Endothelial cell of umbilical vein (primary cell): ENCODE measurements at regions not wholly inside any gene's neighbourhood (a gene's known extent, or its start where the extent isn't known, plus 50 kb on each side); places are given as distances from the start of the nearest gene placed in this dataset.

Experiments
- EZH2 ChIP-seq: IDR thresholded peaks from 2 replicates; pipeline ENCODE4 v1.6.1; 2012; ENCODE audit warnings: borderline replicate concordance, low read depth, mild to moderate bottlenecking, moderate library complexity, low read length, inconsistent platforms; ENCODE audit not compliant: severe bottlenecking
- GATA2 ChIP-seq: IDR thresholded peaks from 2 replicates; pipeline ENCODE4 v1.7.0; 2011; ENCODE audit warnings: low read depth, mild to moderate bottlenecking, moderate library complexity, mixed read lengths, low read length; ENCODE audit not compliant: insufficient read length, insufficient read depth
- JUN ChIP-seq: IDR thresholded peaks from 2 replicates; pipeline ENCODE4 v1.6.1; 2011; ENCODE audit warnings: borderline replicate concordance, low read depth; ENCODE audit not compliant: insufficient read length, insufficient read depth
- MYC ChIP-seq: IDR thresholded peaks from one replicate; pipeline ENCODE4 v1.6.1; 2011; ENCODE audit warnings: mild to moderate bottlenecking, low read depth, low read length
- POLR2A ChIP-seq: IDR thresholded peaks from 2 replicates; pipeline ENCODE4 v1.6.1; 2012; ENCODE audit warnings: low read depth, mild to moderate bottlenecking, control low read depth, low read length
- POLR2AphosphoS5 ChIP-seq: IDR thresholded peaks from 2 replicates; pipeline ENCODE4 v1.6.1; 2012; ENCODE audit warnings: low read depth, mild to moderate bottlenecking, control low read depth, low read length, moderate library complexity; ENCODE audit not compliant: insufficient read depth
- TF ChIP-seq, protein P1 (sequence below), 2 donors: IDR thresholded peaks; 1 replicate in 1 of 2; 2 replicates in 1 of 2; pipeline ENCODE4 v1.5.1; 2011; ENCODE audit warnings: low read length in 2 of 2, mild to moderate bottlenecking in 2 of 2, moderate library complexity in 2 of 2, control low read depth in 1 of 2, inconsistent platforms in 1 of 2, low read depth in 1 of 2; ENCODE audit not compliant: insufficient read depth in 1 of 2; ENCODE audit errors: extremely low read depth in 1 of 2
- TF ChIP-seq, protein P2 (sequence below): IDR thresholded peaks from 2 replicates; pipeline ENCODE4 v1.6.1; 2011; ENCODE audit not compliant: insufficient read depth, insufficient read length

DNA sequence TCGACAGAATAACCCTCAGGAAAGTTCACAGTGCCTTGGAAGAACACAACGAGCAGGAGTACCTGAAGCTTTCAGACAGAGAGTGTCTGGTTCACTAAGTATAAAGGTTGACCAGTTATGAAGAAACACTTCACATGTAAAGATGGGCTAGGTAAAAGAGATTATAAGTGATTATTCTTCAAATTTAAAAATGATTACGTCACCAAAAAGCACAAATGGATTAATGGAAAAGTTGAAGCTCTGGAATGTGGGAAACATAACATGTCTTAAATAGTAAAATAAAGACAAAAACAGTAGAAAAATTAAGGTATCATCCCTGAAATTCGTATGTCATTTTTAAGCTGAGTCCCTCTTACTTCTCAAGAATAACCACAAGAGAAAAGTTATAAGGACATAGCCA is 643.9 kb upstream of the KLF12 start:
- TF ChIP-seq, protein P1, sequence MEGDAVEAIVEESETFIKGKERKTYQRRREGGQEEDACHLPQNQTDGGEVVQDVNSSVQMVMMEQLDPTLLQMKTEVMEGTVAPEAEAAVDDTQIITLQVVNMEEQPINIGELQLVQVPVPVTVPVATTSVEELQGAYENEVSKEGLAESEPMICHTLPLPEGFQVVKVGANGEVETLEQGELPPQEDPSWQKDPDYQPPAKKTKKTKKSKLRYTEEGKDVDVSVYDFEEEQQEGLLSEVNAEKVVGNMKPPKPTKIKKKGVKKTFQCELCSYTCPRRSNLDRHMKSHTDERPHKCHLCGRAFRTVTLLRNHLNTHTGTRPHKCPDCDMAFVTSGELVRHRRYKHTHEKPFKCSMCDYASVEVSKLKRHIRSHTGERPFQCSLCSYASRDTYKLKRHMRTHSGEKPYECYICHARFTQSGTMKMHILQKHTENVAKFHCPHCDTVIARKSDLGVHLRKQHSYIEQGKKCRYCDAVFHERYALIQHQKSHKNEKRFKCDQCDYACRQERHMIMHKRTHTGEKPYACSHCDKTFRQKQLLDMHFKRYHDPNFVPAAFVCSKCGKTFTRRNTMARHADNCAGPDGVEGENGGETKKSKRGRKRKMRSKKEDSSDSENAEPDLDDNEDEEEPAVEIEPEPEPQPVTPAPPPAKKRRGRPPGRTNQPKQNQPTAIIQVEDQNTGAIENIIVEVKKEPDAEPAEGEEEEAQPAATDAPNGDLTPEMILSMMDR (IDR thresholded peaks at IDR 0.05; ENCODE audit: extremely low read depth in 1 of 2, insufficient read depth in 1 of 2, low read depth in 1 of 2, low read length in 2 of 2): no peak
- no peak for TF ChIP-seq EZH2
- no peak for TF ChIP-seq POLR2AphosphoS5
- no peak for TF ChIP-seq POLR2A
- TF ChIP-seq, protein P2, sequence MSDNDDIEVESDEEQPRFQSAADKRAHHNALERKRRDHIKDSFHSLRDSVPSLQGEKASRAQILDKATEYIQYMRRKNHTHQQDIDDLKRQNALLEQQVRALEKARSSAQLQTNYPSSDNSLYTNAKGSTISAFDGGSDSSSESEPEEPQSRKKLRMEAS: no peak
- TF ChIP-seq JUN: no peak
- TF ChIP-seq GATA2: no peak
- no peak for TF ChIP-seq MYC
